Neural cell (in vitro differentiated cells): ENCODE measurements at regions not wholly inside any gene's neighbourhood (a gene's known extent, or its start where the extent isn't known, plus 50 kb on each side); places are given as distances from the start of the nearest gene placed in this dataset.

Experiments
- H2AFZ ChIP-seq: fragments of 200-600, 300-800 bp; sonication (generic), shearing (Covaris generic); 2 replicates; pipeline ENCODE4 v1.6.0; 2014; ENCODE audit warnings: low read depth, mild to moderate bottlenecking, antibody characterized with exemption, low read length, moderate library complexity
- H3F3A ChIP-seq: fragments of 200-600 bp; shearing (Covaris generic); 2 replicates; pipeline ENCODE4 v1.6.1; 2016; ENCODE audit warnings: mild to moderate bottlenecking, moderate library complexity, mixed read lengths, antibody characterized with exemption, low read length; ENCODE audit not compliant: insufficient read depth, poor library complexity, severe bottlenecking
- H3K27ac ChIP-seq: fragments of 200-600, 300-800 bp; sonication (generic), shearing (Covaris generic); 2 replicates; pipeline ENCODE4 v1.5.1; 2014; ENCODE audit warnings: mild to moderate bottlenecking, low read length, moderate library complexity
- H3K27me3 ChIP-seq: fragments of 300-800, 200-600 bp; sonication (generic), shearing (Covaris generic); 2 replicates; pipeline ENCODE4 v1.6.0; 2014; ENCODE audit warnings: mild to moderate bottlenecking, low read depth, low read length, moderate library complexity; ENCODE audit not compliant: insufficient read depth
- H3K36me3 ChIP-seq: fragments of 300-800, 200-600 bp; sonication (generic), shearing (Covaris generic); 2 replicates; pipeline ENCODE4 v1.5.1; 2014; ENCODE audit warnings: mild to moderate bottlenecking, antibody characterized with exemption, low read length, moderate library complexity; ENCODE audit not compliant: insufficient read depth
- H3K4me2 ChIP-seq: fragments of 300-800, 200-600 bp; sonication (generic), shearing (Covaris generic); 2 replicates; pipeline ENCODE4 v1.6.0; 2014; ENCODE audit warnings: mild to moderate bottlenecking, low read length
- H3K4me3 ChIP-seq: fragments of 300-800, 200-600 bp; sonication (generic), shearing (Covaris generic); 2 replicates; pipeline ENCODE4 v1.5.1; 2014; ENCODE audit warnings: mild to moderate bottlenecking, low read length, moderate library complexity
- H3K79me2 ChIP-seq: fragments of 200-600 bp; shearing (Covaris generic); replicated peaks from 2 replicates; pipeline ENCODE4 v1.6.0; 2014; ENCODE audit warnings: mild to moderate bottlenecking, low read length, moderate library complexity; ENCODE audit not compliant: insufficient read depth
- H3K9ac ChIP-seq: fragments of 300-800, 200-600 bp; sonication (generic), shearing (Covaris generic); 2 replicates; pipeline ENCODE4 v1.6.1; 2016; ENCODE audit warnings: mild to moderate bottlenecking, low read length, mixed read lengths
- H3K9me2 ChIP-seq: fragments of 200-600 bp; shearing (Covaris generic); 2 replicates; pipeline ENCODE4 v1.6.1; 2016; ENCODE audit warnings: mild to moderate bottlenecking, low read length, mixed read lengths; ENCODE audit not compliant: insufficient read depth
- H3K9me3 ChIP-seq: fragments of 200-600, 300-800 bp; sonication (generic), shearing (Covaris generic); 2 replicates; pipeline ENCODE4 v1.6.1; 2016; ENCODE audit warnings: mild to moderate bottlenecking, mixed run types, low read length, moderate library complexity, mixed read lengths
- H4K20me1 ChIP-seq: fragments of 200-600 bp; shearing (Covaris generic); 2 replicates; pipeline ENCODE4 v1.6.1; 2016; ENCODE audit warnings: mild to moderate bottlenecking, mixed run types; ENCODE audit not compliant: insufficient read depth
- EP300 ChIP-seq: fragments of 450-650 bp; conservative IDR thresholded peaks from 2 replicates; pipeline ENCODE4 v1.6.1; 2014; ENCODE audit warnings: antibody characterized with exemption, mild to moderate bottlenecking, moderate library complexity; ENCODE audit not compliant: poor library complexity, severe bottlenecking
- EZH2 ChIP-seq: fragments of 200-600, 300-800 bp; shearing (Covaris generic), sonication (generic); IDR thresholded peaks from 2 replicates; pipeline ENCODE4 v1.6.1; 2014; ENCODE audit warnings: antibody characterized with exemption, low read length, borderline replicate concordance, mild to moderate bottlenecking; ENCODE audit not compliant: insufficient read depth, poor library complexity, severe bottlenecking
- MXI1 ChIP-seq: fragments of 450-650 bp; conservative IDR thresholded peaks from 2 replicates; pipeline ENCODE4 v1.6.1; 2014; ENCODE audit warnings: antibody characterized with exemption, mild to moderate bottlenecking; ENCODE audit not compliant: poor library complexity, severe bottlenecking
- POLR2AphosphoS5 ChIP-seq: IDR thresholded peaks from 2 replicates; pipeline ENCODE4 v1.6.1; 2012
- RAD21 ChIP-seq: fragments of 450-650 bp; conservative IDR thresholded peaks from 2 replicates; pipeline ENCODE4 v1.6.1; 2014; ENCODE audit warnings: antibody characterized with exemption, mild to moderate bottlenecking, moderate library complexity
- SMC3 ChIP-seq: fragments of 450-650 bp; conservative IDR thresholded peaks from 2 replicates; pipeline ENCODE4 v1.6.1; 2014; ENCODE audit warnings: antibody characterized with exemption, mild to moderate bottlenecking, moderate library complexity; ENCODE audit not compliant: poor library complexity
- TAF1 ChIP-seq: IDR thresholded peaks from 2 replicates; pipeline ENCODE4 v1.6.1; 2012; ENCODE audit warnings: low read depth
- TF ChIP-seq, protein P1 (sequence below): IDR thresholded peaks from 2 replicates; pipeline ENCODE4 v1.6.1; 2012; ENCODE audit warnings: borderline replicate concordance
- TF ChIP-seq, protein P2 (sequence below): fragments of 450-650 bp; IDR thresholded peaks from 2 replicates; pipeline ENCODE4 v1.5.1; 2014; ENCODE audit warnings: antibody characterized with exemption, mild to moderate bottlenecking, moderate library complexity; ENCODE audit not compliant: poor library complexity, severe bottlenecking

DNA sequence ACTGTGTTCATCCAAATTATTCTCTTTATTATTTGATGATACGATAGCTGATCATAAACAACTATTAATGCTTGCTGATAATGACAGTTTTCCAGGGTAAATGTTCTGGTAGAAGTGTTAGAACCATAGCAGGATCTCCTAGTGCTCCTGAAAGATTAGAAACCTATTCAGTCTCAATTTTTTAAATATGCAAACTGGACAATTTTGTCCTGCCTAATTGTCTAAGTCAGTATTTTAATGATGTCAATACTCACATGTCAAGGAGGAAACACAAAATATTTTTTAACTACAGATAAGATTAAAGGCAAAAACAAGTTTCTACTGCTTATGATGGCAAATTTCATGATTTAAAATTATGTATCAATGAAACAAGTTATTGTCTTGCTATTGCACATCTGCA is 233.9 kb downstream of the RFPL4B start:
- Histone ChIP-seq H3K4me3 (no peak overlapping the region), H2AFZ (no peak overlapping the region)
- TF ChIP-seq, protein P1, sequence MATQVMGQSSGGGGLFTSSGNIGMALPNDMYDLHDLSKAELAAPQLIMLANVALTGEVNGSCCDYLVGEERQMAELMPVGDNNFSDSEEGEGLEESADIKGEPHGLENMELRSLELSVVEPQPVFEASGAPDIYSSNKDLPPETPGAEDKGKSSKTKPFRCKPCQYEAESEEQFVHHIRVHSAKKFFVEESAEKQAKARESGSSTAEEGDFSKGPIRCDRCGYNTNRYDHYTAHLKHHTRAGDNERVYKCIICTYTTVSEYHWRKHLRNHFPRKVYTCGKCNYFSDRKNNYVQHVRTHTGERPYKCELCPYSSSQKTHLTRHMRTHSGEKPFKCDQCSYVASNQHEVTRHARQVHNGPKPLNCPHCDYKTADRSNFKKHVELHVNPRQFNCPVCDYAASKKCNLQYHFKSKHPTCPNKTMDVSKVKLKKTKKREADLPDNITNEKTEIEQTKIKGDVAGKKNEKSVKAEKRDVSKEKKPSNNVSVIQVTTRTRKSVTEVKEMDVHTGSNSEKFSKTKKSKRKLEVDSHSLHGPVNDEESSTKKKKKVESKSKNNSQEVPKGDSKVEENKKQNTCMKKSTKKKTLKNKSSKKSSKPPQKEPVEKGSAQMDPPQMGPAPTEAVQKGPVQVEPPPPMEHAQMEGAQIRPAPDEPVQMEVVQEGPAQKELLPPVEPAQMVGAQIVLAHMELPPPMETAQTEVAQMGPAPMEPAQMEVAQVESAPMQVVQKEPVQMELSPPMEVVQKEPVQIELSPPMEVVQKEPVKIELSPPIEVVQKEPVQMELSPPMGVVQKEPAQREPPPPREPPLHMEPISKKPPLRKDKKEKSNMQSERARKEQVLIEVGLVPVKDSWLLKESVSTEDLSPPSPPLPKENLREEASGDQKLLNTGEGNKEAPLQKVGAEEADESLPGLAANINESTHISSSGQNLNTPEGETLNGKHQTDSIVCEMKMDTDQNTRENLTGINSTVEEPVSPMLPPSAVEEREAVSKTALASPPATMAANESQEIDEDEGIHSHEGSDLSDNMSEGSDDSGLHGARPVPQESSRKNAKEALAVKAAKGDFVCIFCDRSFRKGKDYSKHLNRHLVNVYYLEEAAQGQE, result no peak
- TF ChIP-seq RAD21 (no peak), EZH2 (no peak), MXI1 (no peak), POLR2AphosphoS5 (no peak), TAF1 (no peak), EP300 (no peak), SMC3 (no peak)
- TF ChIP-seq, protein P2, sequence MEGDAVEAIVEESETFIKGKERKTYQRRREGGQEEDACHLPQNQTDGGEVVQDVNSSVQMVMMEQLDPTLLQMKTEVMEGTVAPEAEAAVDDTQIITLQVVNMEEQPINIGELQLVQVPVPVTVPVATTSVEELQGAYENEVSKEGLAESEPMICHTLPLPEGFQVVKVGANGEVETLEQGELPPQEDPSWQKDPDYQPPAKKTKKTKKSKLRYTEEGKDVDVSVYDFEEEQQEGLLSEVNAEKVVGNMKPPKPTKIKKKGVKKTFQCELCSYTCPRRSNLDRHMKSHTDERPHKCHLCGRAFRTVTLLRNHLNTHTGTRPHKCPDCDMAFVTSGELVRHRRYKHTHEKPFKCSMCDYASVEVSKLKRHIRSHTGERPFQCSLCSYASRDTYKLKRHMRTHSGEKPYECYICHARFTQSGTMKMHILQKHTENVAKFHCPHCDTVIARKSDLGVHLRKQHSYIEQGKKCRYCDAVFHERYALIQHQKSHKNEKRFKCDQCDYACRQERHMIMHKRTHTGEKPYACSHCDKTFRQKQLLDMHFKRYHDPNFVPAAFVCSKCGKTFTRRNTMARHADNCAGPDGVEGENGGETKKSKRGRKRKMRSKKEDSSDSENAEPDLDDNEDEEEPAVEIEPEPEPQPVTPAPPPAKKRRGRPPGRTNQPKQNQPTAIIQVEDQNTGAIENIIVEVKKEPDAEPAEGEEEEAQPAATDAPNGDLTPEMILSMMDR, result no peak

DNA sequence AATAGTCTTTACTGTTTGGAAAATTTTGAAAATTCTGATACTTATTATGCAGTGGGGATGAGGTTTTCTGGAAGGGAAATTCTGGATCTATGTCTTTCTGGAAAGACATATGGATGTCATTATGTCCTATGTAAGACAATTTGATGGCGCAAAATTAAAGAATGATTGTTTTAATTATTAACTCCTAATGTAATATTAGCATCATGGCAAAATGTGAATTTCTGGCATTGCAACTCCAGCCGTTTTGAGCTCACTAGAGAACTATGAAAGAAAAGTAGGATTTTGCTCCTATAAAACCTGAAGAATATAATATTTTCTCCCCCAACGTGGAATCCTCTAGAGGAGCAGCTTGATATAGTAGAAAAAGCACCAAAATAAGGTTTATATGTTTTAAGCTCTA is 243.2 kb downstream of the RFPL4B start:
- no peaks in the 10 kb centered on the region for H4K20me1 ChIP-seq
- H3K4me3 ChIP-seq, result no peak overlapping the region
- no peak overlapping the region for H3K27ac ChIP-seq
- no peaks in the 10 kb centered on the region for H3K27me3 ChIP-seq
- TF ChIP-seq MXI1, result no peak
- TF ChIP-seq POLR2AphosphoS5, result no peak
- no peak for TF ChIP-seq TAF1
- TF ChIP-seq EP300, result no peak
- TF ChIP-seq RAD21, result no peak
- TF ChIP-seq EZH2, result no peak
- TF ChIP-seq, protein P2, result no peak
- TF ChIP-seq, protein P1, result no peak
- TF ChIP-seq SMC3, result no peak
- H3K9me2 ChIP-seq, result no peaks in the 10 kb centered on the region
- H3K79me2 ChIP-seq, result no peaks in the 10 kb centered on the region
- no peak overlapping the region for H2AFZ ChIP-seq
- H3K9ac ChIP-seq, result no peak overlapping the region
- H3K9me3 ChIP-seq, result no peaks in the 10 kb centered on the region
- no peak overlapping the region for H3K4me2 ChIP-seq
- H3F3A ChIP-seq, result no peaks in the 10 kb centered on the region
- H3K36me3 ChIP-seq, result no peaks in the 10 kb centered on the region

More for the DNA sequence above, 233.9 kb downstream of the RFPL4B start:
- H3K9me3 ChIP-seq, result no peaks in the 10 kb centered on the region
- H3F3A ChIP-seq, result no peaks in the 10 kb centered on the region
- H3K9ac ChIP-seq, result no peak overlapping the region
- H3K4me2 ChIP-seq, result no peak overlapping the region
- no peak overlapping the region for H3K27ac ChIP-seq
- no peaks in the 10 kb centered on the region for H4K20me1 ChIP-seq
- H3K9me2 ChIP-seq, result no peaks in the 10 kb centered on the region
- H3K27me3 ChIP-seq, result no peaks in the 10 kb centered on the region
- no peaks in the 10 kb centered on the region for H3K36me3 ChIP-seq
- H3K79me2 ChIP-seq, result no peaks in the 10 kb centered on the region
